ENCODE measurements at regions not wholly inside any gene's neighbourhood (a gene's known extent, or its start where the extent isn't known, plus 50 kb on each side); places are given as distances from the start of the nearest gene placed in this dataset.

DNA sequence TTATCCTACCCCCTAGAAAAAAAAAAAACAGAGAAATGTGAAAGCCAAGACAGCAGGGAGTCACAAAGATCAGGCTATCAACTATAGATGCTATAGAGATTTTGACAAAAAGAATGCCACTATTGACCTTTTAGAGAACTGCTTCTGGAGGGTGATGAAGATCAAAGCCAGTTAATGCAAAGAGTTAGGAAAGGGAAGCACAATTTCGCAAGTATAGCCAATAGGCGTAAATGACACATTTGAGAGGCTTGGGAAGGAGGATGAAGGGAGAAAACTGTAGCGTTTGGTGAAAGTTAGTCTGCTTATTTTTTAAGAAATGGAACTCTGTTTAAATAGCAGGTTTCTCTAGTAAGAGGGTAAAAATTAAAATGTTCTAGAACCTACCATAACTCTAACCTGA lies 190.7 kb downstream of the DUSP6 start:
- H4K20me1 ChIP-seq (ENCODE audit: control insufficient read depth, insufficient read depth, low read depth, low read length) = no peaks in the 10 kb centered on the region
- no peaks in the 10 kb centered on the region for H3K4me1 ChIP-seq (ENCODE audit: control insufficient read depth, low read length)
- no peaks in the 10 kb centered on the region for H3F3A ChIP-seq (ENCODE audit: control insufficient read depth, insufficient read depth)
- H3K27ac ChIP-seq (ENCODE audit: low read depth, low read length) = no peak overlapping the region
- TF ChIP-seq, protein P1, sequence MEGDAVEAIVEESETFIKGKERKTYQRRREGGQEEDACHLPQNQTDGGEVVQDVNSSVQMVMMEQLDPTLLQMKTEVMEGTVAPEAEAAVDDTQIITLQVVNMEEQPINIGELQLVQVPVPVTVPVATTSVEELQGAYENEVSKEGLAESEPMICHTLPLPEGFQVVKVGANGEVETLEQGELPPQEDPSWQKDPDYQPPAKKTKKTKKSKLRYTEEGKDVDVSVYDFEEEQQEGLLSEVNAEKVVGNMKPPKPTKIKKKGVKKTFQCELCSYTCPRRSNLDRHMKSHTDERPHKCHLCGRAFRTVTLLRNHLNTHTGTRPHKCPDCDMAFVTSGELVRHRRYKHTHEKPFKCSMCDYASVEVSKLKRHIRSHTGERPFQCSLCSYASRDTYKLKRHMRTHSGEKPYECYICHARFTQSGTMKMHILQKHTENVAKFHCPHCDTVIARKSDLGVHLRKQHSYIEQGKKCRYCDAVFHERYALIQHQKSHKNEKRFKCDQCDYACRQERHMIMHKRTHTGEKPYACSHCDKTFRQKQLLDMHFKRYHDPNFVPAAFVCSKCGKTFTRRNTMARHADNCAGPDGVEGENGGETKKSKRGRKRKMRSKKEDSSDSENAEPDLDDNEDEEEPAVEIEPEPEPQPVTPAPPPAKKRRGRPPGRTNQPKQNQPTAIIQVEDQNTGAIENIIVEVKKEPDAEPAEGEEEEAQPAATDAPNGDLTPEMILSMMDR (IDR thresholded peaks at IDR 0.05; ENCODE audit: low read depth, low read length, poor library complexity, severe bottlenecking) = no peak
- TF ChIP-seq EZH2phosphoT487 (IDR thresholded peaks at IDR 0.05; ENCODE audit: borderline replicate concordance, low read length) = no peak
- no peak overlapping the region for H3K4me2 ChIP-seq (ENCODE audit: low read length)
- H3K4me3 ChIP-seq (ENCODE audit: low read length) = no peak overlapping the region
- no peaks in the 10 kb centered on the region for H3K9me2 ChIP-seq (replicated peaks; ENCODE audit: control insufficient read depth, low read length)
- no peaks in the 10 kb centered on the region for H3K79me2 ChIP-seq (ENCODE audit: control insufficient read depth, low read length)
- no peaks in the 10 kb centered on the region for H3K27me3 ChIP-seq (ENCODE audit: control insufficient read depth, low read length)
- no peaks in the 10 kb centered on the region for H3K36me3 ChIP-seq (ENCODE audit: control insufficient read depth, low read length)
- H3K9me3 ChIP-seq (ENCODE audit: control insufficient read depth, insufficient read depth, low read length) = no peaks in the 10 kb centered on the region

DNA sequence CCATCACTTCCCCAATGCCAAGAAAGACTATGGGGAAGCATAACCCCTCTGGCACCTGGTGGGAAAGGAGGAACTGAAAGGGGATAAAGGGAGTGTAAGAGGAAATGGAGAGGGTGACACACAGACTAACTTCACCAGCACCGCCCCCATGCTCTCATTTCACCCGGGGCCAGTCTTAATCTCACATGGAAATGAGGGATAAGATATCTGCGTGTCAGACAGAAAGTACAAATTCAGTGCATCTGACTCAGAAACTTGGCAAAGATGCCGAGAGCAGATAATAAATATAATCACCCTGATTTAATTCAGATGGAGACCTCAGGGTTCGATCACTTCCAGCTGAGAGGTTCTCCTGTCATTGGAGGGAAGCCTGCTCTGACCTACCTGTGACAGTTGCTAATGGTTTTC lies 191.6 kb downstream of the DUSP6 start:
- H3K4me1 ChIP-seq (ENCODE audit: control insufficient read depth, low read length) = no peaks in the 10 kb centered on the region
- no peak overlapping the region for H3K27ac ChIP-seq (ENCODE audit: low read depth, low read length)
- H4K20me1 ChIP-seq (ENCODE audit: control insufficient read depth, insufficient read depth, low read depth, low read length) = no peaks in the 10 kb centered on the region
- H3K9me2 ChIP-seq (replicated peaks; ENCODE audit: control insufficient read depth, low read length) = no peaks in the 10 kb centered on the region
- H3F3A ChIP-seq (ENCODE audit: control insufficient read depth, insufficient read depth) = no peaks in the 10 kb centered on the region
- H3K27me3 ChIP-seq (ENCODE audit: control insufficient read depth, low read length) = no peaks in the 10 kb centered on the region
- TF ChIP-seq EZH2phosphoT487 (IDR thresholded peaks at IDR 0.05; ENCODE audit: borderline replicate concordance, low read length) = no peak
- TF ChIP-seq, protein P1 (IDR thresholded peaks at IDR 0.05; ENCODE audit: low read depth, low read length, poor library complexity, severe bottlenecking) = no peak
- no peak overlapping the region for H3K4me3 ChIP-seq (ENCODE audit: low read length)
- no peaks in the 10 kb centered on the region for H3K79me2 ChIP-seq (ENCODE audit: control insufficient read depth, low read length)
- H3K4me2 ChIP-seq (ENCODE audit: low read length) = no peak overlapping the region
- H3K36me3 ChIP-seq (ENCODE audit: control insufficient read depth, low read length) = no peaks in the 10 kb centered on the region
- no peaks in the 10 kb centered on the region for H3K9me3 ChIP-seq (ENCODE audit: control insufficient read depth, insufficient read depth, low read length)

DNA sequence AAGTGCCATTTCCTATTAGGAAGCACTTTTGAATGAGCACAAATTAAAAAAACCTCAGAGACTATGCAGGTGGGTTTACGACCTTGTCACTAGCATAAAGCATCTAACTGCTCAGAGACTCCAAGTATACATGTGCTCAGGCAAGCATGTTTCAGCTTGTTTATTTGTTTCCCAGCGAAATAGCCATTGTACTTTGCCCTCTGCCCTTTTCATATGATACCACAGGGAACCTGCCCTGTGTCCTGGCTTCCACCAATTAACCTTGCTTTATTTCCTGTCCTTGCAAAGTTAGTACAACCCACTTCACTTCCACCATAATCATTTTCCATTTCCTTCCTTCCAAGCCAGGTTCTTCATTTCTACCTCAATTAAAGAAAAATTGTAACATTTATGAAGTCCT lies 194.9 kb downstream of the DUSP6 start:
- Histone ChIP-seq H3K9me2 (replicated peaks; ENCODE audit: control insufficient read depth, low read length) (no peaks in the 10 kb centered on the region), H3K4me1 (ENCODE audit: control insufficient read depth, low read length) (no peaks in the 10 kb centered on the region), H3K4me3 (ENCODE audit: low read length) (no peak overlapping the region), H3K79me2 (ENCODE audit: control insufficient read depth, low read length) (no peaks in the 10 kb centered on the region), H4K20me1 (ENCODE audit: control insufficient read depth, insufficient read depth, low read depth, low read length) (no peaks in the 10 kb centered on the region), H3K27ac (ENCODE audit: low read depth, low read length) (no peak overlapping the region), H3F3A (ENCODE audit: control insufficient read depth, insufficient read depth) (no peaks in the 10 kb centered on the region), H3K27me3 (ENCODE audit: control insufficient read depth, low read length) (no peaks in the 10 kb centered on the region), H3K36me3 (ENCODE audit: control insufficient read depth, low read length) (no peaks in the 10 kb centered on the region), H3K4me2 (ENCODE audit: low read length) (no peak overlapping the region), H3K9me3 (ENCODE audit: control insufficient read depth, insufficient read depth, low read length) (no peaks in the 10 kb centered on the region)
- TF ChIP-seq, protein P1 (IDR thresholded peaks at IDR 0.05; ENCODE audit: low read depth, low read length, poor library complexity, severe bottlenecking) = no peak
- TF ChIP-seq EZH2phosphoT487 (IDR thresholded peaks at IDR 0.05; ENCODE audit: borderline replicate concordance, low read length) = no peak

DNA sequence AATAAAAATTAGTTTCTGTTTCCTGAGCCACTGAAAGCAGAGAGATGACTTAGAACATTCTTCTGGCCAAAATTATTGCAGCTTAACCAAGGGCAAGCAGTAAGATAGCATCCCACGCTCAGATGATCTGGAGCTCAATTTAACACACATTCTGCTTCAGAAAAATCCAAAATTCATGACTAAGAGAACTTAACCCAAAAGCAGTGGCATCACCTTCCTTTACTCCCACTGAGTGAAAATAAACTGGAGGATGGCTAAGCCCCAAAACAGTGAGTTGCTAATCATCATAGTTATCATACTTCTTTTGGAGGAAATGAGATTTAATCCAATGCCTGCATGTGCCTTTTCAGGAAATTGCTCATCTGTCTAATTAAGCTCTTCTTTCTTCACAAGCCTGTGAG lies 195.4 kb downstream of the DUSP6 start:
- H3K4me3 ChIP-seq (ENCODE audit: low read length) = no peak overlapping the region
- no peaks in the 10 kb centered on the region for H4K20me1 ChIP-seq (ENCODE audit: control insufficient read depth, insufficient read depth, low read depth, low read length)
- no peak overlapping the region for H3K4me2 ChIP-seq (ENCODE audit: low read length)
- H3K36me3 ChIP-seq (ENCODE audit: control insufficient read depth, low read length) = no peaks in the 10 kb centered on the region
- no peak for TF ChIP-seq EZH2phosphoT487 (IDR thresholded peaks at IDR 0.05; ENCODE audit: borderline replicate concordance, low read length)
- TF ChIP-seq, protein P1 (IDR thresholded peaks at IDR 0.05; ENCODE audit: low read depth, low read length, poor library complexity, severe bottlenecking) = no peak
- H3K27me3 ChIP-seq (ENCODE audit: control insufficient read depth, low read length) = no peaks in the 10 kb centered on the region
- no peaks in the 10 kb centered on the region for H3F3A ChIP-seq (ENCODE audit: control insufficient read depth, insufficient read depth)
- no peaks in the 10 kb centered on the region for H3K9me2 ChIP-seq (replicated peaks; ENCODE audit: control insufficient read depth, low read length)
- no peaks in the 10 kb centered on the region for H3K9me3 ChIP-seq (ENCODE audit: control insufficient read depth, insufficient read depth, low read length)
- H3K4me1 ChIP-seq (ENCODE audit: control insufficient read depth, low read length) = no peaks in the 10 kb centered on the region
- H3K27ac ChIP-seq (ENCODE audit: low read depth, low read length) = no peak overlapping the region
- H3K79me2 ChIP-seq (ENCODE audit: control insufficient read depth, low read length) = no peaks in the 10 kb centered on the region

All from DOHH2 (cell line).